ENCODE measurements at regions not wholly inside any gene's neighbourhood (a gene's known extent, or its start where the extent isn't known, plus 50 kb on each side); places are given as distances from the start of the nearest gene placed in this dataset.

- Histone ChIP-seq H2AFZ (ENCODE audit: low read length) (no peak overlapping the region), H3K27me3 (ENCODE audit: control insufficient read depth in 1 of 2, insufficient read depth in 2 of 2, low read length in 2 of 2) (no peaks in the 10 kb centered on the region), H3K4me3 (replicated peaks in 1 of 3; ENCODE audit: insufficient read depth in 1 of 3, low read depth in 2 of 3, low read length in 3 of 3) (no peak overlapping the region), H3K4me1 (ENCODE audit: insufficient read depth, low read length) (no peaks in the 10 kb centered on the region), H3K4me2 (ENCODE audit: low read depth, low read length) (no peak overlapping the region), H3K9me3 (ENCODE audit: low read length) (peaks cover 57% of the 10 kb centered on the region), H3K36me3 (replicated peaks in 1 of 2; ENCODE audit: control insufficient read depth in 1 of 2, insufficient read depth in 2 of 2, low read length in 2 of 2) (no peaks in the 10 kb centered on the region), H3K9ac (ENCODE audit: insufficient read depth, low read depth, low read length) (no peak overlapping the region), H3K79me2 (ENCODE audit: insufficient read depth, low read length) (no peaks in the 10 kb centered on the region), H3K27ac (ENCODE audit: extremely low read length, insufficient read depth, low read length) (no peak overlapping the region), H4K20me1 (ENCODE audit: insufficient read depth, low read length) (no peaks in the 10 kb centered on the region)
- ChIA-PET CTCF (ENCODE audit: low intra/inter-chr PET ratio, low total read pairs) (no interaction called here), POLR2A (no interaction called here)
- WGBS (ENCODE audit: low lambda C conversion rate), result 9% methylated on average over 1 of the region's 1 CpG
- FAIRE-seq, result no peak
- intact Hi-C loops (cut with micrococcal nuclease; ENCODE audit: unreplicated experiment), result no loop called here
- no peak for DNase-seq (ENCODE audit: low spot score)
- BruUV-seq (replicated peaks), result no TSS peak
- TF ChIP-seq PHF20 (CRISPR knock-in tag; IDR thresholded peaks at IDR 0.05), result no peak
- TF ChIP-seq ZNF619 (CRISPR knock-in tag; IDR thresholded peaks at IDR 0.05), result no peak
- no peak for TF ChIP-seq FOXK1 (CRISPR knock-in tag; IDR thresholded peaks at IDR 0.05; ENCODE audit: borderline replicate concordance, low read depth)
- TF ChIP-seq RBM39 (IDR thresholded peaks at IDR 0.05; ENCODE audit: low read depth, low read length, poor library complexity, severe bottlenecking), result no peak
- no peak for TF ChIP-seq NFE2L1 (CRISPR knock-in tag; IDR thresholded peaks at IDR 0.05; ENCODE audit: borderline replicate concordance)
- TF ChIP-seq, protein P1, sequence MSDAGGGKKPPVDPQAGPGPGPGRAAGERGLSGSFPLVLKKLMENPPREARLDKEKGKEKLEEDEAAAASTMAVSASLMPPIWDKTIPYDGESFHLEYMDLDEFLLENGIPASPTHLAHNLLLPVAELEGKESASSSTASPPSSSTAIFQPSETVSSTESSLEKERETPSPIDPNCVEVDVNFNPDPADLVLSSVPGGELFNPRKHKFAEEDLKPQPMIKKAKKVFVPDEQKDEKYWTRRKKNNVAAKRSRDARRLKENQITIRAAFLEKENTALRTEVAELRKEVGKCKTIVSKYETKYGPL (CRISPR knock-in tag; IDR thresholded peaks at IDR 0.05), result no peak
- TF ChIP-seq ZBTB8A (CRISPR knock-in tag; IDR thresholded peaks at IDR 0.05; ENCODE audit: borderline replicate concordance, low read depth), result no peak
- no peak for TF ChIP-seq ATF1 (CRISPR knock-in tag; IDR thresholded peaks at IDR 0.05)
- TF ChIP-seq ZKSCAN8 (CRISPR knock-in tag; IDR thresholded peaks at IDR 0.05; ENCODE audit: borderline replicate concordance), result no peak
- in situ Hi-C loops (cut with HindIII; ENCODE audit: extremely low pct_ligation_motif_present, low pct_unique_long_range_greater_than_20kb), result no loop called here
- no peak for ATAC-seq
These were observed 500.2 kb downstream of the CDH9 start for GRCh38 chr5:26538226-26538625.

DNA sequence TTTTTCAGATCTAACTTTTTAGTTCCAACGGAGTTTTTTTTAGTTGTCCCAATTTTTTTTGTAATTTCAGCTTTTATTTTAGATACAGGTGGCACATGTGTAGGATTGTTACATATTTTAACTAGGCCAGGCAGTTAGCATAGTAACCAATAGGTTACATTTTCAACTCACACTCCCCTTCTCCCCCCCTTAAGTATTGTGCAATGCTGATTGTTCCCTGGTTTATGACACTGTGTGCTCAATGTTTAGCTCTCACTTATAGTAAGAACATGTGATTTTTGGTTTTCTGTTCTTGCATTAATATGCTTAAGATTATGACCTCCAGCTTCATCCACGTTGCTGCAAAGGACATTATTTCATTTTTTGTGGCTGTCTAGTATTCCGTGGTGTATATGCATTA is 503.2 kb downstream of the CDH9 start:
- Histone ChIP-seq H4K20me1 (ENCODE audit: insufficient read depth, low read length) (no peaks in the 10 kb centered on the region), H2AFZ (ENCODE audit: low read length) (no peak overlapping the region), H3K4me2 (ENCODE audit: low read depth, low read length) (no peak overlapping the region), H3K79me2 (ENCODE audit: insufficient read depth, low read length) (no peaks in the 10 kb centered on the region), H3K27ac (ENCODE audit: extremely low read length, insufficient read depth, low read length) (no peak overlapping the region), H3K9me3 (ENCODE audit: low read length) (peaks cover 31% of the 10 kb centered on the region), H3K4me1 (ENCODE audit: insufficient read depth, low read length) (no peaks in the 10 kb centered on the region), H3K9ac (ENCODE audit: insufficient read depth, low read depth, low read length) (no peak overlapping the region), H3K36me3 (replicated peaks in 1 of 2; ENCODE audit: control insufficient read depth in 1 of 2, insufficient read depth in 2 of 2, low read length in 2 of 2) (no peaks in the 10 kb centered on the region), H3K27me3 (ENCODE audit: control insufficient read depth in 1 of 2, insufficient read depth in 2 of 2, low read length in 2 of 2) (no peaks in the 10 kb centered on the region), H3K4me3 (replicated peaks in 1 of 3; ENCODE audit: insufficient read depth in 1 of 3, low read depth in 2 of 3, low read length in 3 of 3) (no peak overlapping the region)
- ChIA-PET CTCF (ENCODE audit: low intra/inter-chr PET ratio, low total read pairs) (no interaction called here), POLR2A (no interaction called here)
- WGBS (ENCODE audit: low lambda C conversion rate), result under 1% methylated on average over 3 of the region's 3 CpGs
- ATAC-seq, result no peak
- intact Hi-C loops (cut with micrococcal nuclease; ENCODE audit: unreplicated experiment), result no loop called here
- DNase-seq (ENCODE audit: low spot score), result no peak
- FAIRE-seq, result no peak
- BruUV-seq (replicated peaks), result no TSS peak
- in situ Hi-C loops (cut with HindIII; ENCODE audit: extremely low pct_ligation_motif_present, low pct_unique_long_range_greater_than_20kb), result no loop called here
- TF ChIP-seq RELA (CRISPR knock-in tag; IDR thresholded peaks at IDR 0.05), result no peak
- no peak for TF ChIP-seq ZSCAN22 (CRISPR knock-in tag; IDR thresholded peaks at IDR 0.05)
- TF ChIP-seq KLF16 (CRISPR knock-in tag; IDR thresholded peaks at IDR 0.05), result no peak
- no peak for TF ChIP-seq FOXJ3 (CRISPR knock-in tag; IDR thresholded peaks at IDR 0.05; ENCODE audit: borderline replicate concordance)
- TF ChIP-seq, protein P2, sequence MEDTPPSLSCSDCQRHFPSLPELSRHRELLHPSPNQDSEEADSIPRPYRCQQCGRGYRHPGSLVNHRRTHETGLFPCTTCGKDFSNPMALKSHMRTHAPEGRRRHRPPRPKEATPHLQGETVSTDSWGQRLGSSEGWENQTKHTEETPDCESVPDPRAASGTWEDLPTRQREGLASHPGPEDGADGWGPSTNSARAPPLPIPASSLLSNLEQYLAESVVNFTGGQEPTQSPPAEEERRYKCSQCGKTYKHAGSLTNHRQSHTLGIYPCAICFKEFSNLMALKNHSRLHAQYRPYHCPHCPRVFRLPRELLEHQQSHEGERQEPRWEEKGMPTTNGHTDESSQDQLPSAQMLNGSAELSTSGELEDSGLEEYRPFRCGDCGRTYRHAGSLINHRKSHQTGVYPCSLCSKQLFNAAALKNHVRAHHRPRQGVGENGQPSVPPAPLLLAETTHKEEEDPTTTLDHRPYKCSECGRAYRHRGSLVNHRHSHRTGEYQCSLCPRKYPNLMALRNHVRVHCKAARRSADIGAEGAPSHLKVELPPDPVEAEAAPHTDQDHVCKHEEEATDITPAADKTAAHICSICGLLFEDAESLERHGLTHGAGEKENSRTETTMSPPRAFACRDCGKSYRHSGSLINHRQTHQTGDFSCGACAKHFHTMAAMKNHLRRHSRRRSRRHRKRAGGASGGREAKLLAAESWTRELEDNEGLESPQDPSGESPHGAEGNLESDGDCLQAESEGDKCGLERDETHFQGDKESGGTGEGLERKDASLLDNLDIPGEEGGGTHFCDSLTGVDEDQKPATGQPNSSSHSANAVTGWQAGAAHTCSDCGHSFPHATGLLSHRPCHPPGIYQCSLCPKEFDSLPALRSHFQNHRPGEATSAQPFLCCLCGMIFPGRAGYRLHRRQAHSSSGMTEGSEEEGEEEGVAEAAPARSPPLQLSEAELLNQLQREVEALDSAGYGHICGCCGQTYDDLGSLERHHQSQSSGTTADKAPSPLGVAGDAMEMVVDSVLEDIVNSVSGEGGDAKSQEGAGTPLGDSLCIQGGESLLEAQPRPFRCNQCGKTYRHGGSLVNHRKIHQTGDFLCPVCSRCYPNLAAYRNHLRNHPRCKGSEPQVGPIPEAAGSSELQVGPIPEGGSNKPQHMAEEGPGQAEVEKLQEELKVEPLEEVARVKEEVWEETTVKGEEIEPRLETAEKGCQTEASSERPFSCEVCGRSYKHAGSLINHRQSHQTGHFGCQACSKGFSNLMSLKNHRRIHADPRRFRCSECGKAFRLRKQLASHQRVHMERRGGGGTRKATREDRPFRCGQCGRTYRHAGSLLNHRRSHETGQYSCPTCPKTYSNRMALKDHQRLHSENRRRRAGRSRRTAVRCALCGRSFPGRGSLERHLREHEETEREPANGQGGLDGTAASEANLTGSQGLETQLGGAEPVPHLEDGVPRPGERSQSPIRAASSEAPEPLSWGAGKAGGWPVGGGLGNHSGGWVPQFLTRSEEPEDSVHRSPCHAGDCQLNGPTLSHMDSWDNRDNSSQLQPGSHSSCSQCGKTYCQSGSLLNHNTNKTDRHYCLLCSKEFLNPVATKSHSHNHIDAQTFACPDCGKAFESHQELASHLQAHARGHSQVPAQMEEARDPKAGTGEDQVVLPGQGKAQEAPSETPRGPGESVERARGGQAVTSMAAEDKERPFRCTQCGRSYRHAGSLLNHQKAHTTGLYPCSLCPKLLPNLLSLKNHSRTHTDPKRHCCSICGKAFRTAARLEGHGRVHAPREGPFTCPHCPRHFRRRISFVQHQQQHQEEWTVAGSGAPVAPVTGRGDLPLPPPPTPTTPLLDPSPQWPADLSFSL (CRISPR knock-in tag; IDR thresholded peaks at IDR 0.05), result no peak
